Gastroesophageal sphincter (tissue), 4 donors: ENCODE measurements at regions not wholly inside any gene's neighbourhood (a gene's known extent, or its start where the extent isn't known, plus 50 kb on each side); places are given as distances from the start of the nearest gene placed in this dataset.

ENCODE experiments used
- ATAC-seq: fragments of 150-250 bp; one replicate; pipeline ENCODE4 v1.9.1; 2016; ENCODE audit warnings: mild to moderate bottlenecking, moderate library complexity
- H3K27ac ChIP-seq, 4 donors: fragments of 200-600 bp; sonication (generic) in 3 of 4; 1 replicate in 3 of 4; 2 replicates in 1 of 4; pipeline ENCODE4 v1.5.1; 2016 to 2019
- H3K27me3 ChIP-seq: fragments of 200-600 bp; sonication (generic); one replicate; pipeline ENCODE4 v1.5.1; 2019
- H3K36me3 ChIP-seq, 2 donors: fragments of 200-600 bp; sonication (generic); one replicate each; pipeline ENCODE4 v1.5.1; 2019; ENCODE audit warnings: control low read depth in 1 of 2
- H3K4me1 ChIP-seq, 3 donors: fragments of 200-600 bp; sonication (generic); 1 replicate in 2 of 3; 2 replicates in 1 of 3; pipeline ENCODE4 v1.5.1; 2016 to 2019; ENCODE audit warnings: control low read depth in 2 of 3
- H3K4me3 ChIP-seq, 2 donors: fragments of 200-600 bp; sonication (generic); one replicate each; pipeline ENCODE4 v1.5.1; 2019; ENCODE audit warnings: mild to moderate bottlenecking in 1 of 2, moderate library complexity in 1 of 2
- H3K9me3 ChIP-seq, 3 donors: fragments of 200-600 bp; sonication (generic); one replicate each; pipeline ENCODE4 v1.5.1; 2017 to 2019; ENCODE audit warnings: control low read depth in 2 of 3
- CTCF ChIP-seq, 4 experiments: fragments of 200-600 bp in 2 of 4; fragments of 450-650 bp in 2 of 4; sonication (generic) in 1 of 4; IDR thresholded peaks; one replicate each; pipeline ENCODE4 v1.5.1; 2017 to 2019; ENCODE audit warnings: antibody characterized with exemption in 4 of 4, mild to moderate bottlenecking in 2 of 4, moderate library complexity in 2 of 4
- EP300 ChIP-seq: sonication (generic); formaldehyde crosslinking; IDR thresholded peaks from one replicate; pipeline ENCODE4 v1.6.1; 2017; ENCODE audit warnings: antibody characterized with exemption, mild to moderate bottlenecking
- POLR2A ChIP-seq, 2 donors: fragments of 450-650 bp; IDR thresholded peaks; one replicate each; pipeline ENCODE4 v1.6.1; 2017; ENCODE audit warnings: antibody characterized with exemption in 2 of 2, mild to moderate bottlenecking in 2 of 2, moderate library complexity in 1 of 2
- POLR2AphosphoS5 ChIP-seq: sonication (generic); formaldehyde crosslinking; IDR thresholded peaks from one replicate; pipeline ENCODE4 v1.6.1; 2017; ENCODE audit warnings: antibody characterized with exemption
- WGBS, 2 donors: methylation state at CpG; one replicate each; pipeline ENCODE4 v1.1.5; 2018; ENCODE audit warnings: low coverage in 1 of 2; 5-methylcytosine and 5-hydroxymethylcytosine counted together

GRCh38 chr12:125773033-125773640 lies 707.9 kb downstream of the AACS start:
- WGBS, 2 donors, result 39 to 47% methylated on average over 7 to 8 of the region's 14 CpGs
- H3K27ac ChIP-seq, result no peak overlapping the region
- H3K36me3 ChIP-seq, result no peaks in the 10 kb centered on the region
- no peak overlapping the region for H3K4me3 ChIP-seq
- TF ChIP-seq CTCF (IDR thresholded peaks at IDR 0.05) (peak in 2 of 4 experiments; percentile 11 to 40), POLR2AphosphoS5 (no peak)
- no peaks in the 10 kb centered on the region for H3K27me3 ChIP-seq
- H3K4me1 ChIP-seq, result no peaks in the 10 kb centered on the region
- H3K9me3 ChIP-seq, result peaks cover 0 to 16% (median 0%) of the 10 kb centered on the region in 3 donors
- ATAC-seq, result no peak

GRCh38 chr12:125775507-125775906 lies 710.3 kb downstream of the AACS start:
- 82 to 90% methylated on average over 2 to 3 of the region's 3 CpGs for WGBS, 2 donors
- TF ChIP-seq EP300 (no peak), POLR2AphosphoS5 (no peak), POLR2A (IDR thresholded peaks at IDR 0.05) (no peak), CTCF (IDR thresholded peaks at IDR 0.05) (no peak)
- Histone ChIP-seq H3K27ac (no peak overlapping the region), H3K9me3 (peaks cover 0 to 16% (median 0%) of the 10 kb centered on the region in 3 donors), H3K27me3 (no peaks in the 10 kb centered on the region), H3K4me3 (no peak overlapping the region), H3K4me1 (no peaks in the 10 kb centered on the region), H3K36me3 (no peaks in the 10 kb centered on the region)
- no peak for ATAC-seq

GRCh38 chr12:125776212-125776611 lies 711.0 kb downstream of the AACS start:
- no peaks in the 10 kb centered on the region for H3K4me1 ChIP-seq
- no peaks in the 10 kb centered on the region for H3K36me3 ChIP-seq
- no peak for ATAC-seq
- WGBS, 2 donors, result 82 to 87% methylated on average over 2 to 3 of the region's 3 CpGs
- H3K27ac ChIP-seq, result no peak overlapping the region
- H3K4me3 ChIP-seq, result no peak overlapping the region
- H3K27me3 ChIP-seq, result no peaks in the 10 kb centered on the region
- H3K9me3 ChIP-seq, result peaks cover 0 to 16% (median 0%) of the 10 kb centered on the region in 3 donors
- TF ChIP-seq EP300 (no peak), POLR2AphosphoS5 (no peak), POLR2A (IDR thresholded peaks at IDR 0.05) (no peak), CTCF (IDR thresholded peaks at IDR 0.05) (no peak)

- Histone ChIP-seq H3K27ac (no peak overlapping the region), H3K9me3 (no peaks in the 10 kb centered on the region), H3K4me3 (no peak overlapping the region), H3K4me1 (no peaks in the 10 kb centered on the region), H3K36me3 (no peaks in the 10 kb centered on the region), H3K27me3 (no peaks in the 10 kb centered on the region)
- no peak for ATAC-seq
- WGBS, 2 donors, result 32 to 38% methylated on average over 2 of the region's 2 CpGs
- TF ChIP-seq POLR2AphosphoS5, result no peak
- TF ChIP-seq EP300, result no peak
- TF ChIP-seq POLR2A (IDR thresholded peaks at IDR 0.05), result no peak
- TF ChIP-seq CTCF (IDR thresholded peaks at IDR 0.05), result no peak
Measured at GRCh38 chr12:125786143-125786542, 720.9 kb downstream of the AACS start.

- no peak overlapping the region for H3K4me3 ChIP-seq
- H3K36me3 ChIP-seq, result no peaks in the 10 kb centered on the region
- TF ChIP-seq POLR2AphosphoS5 (no peak), POLR2A (IDR thresholded peaks at IDR 0.05) (no peak), CTCF (IDR thresholded peaks at IDR 0.05) (no peak), EP300 (no peak)
- no peaks in the 10 kb centered on the region for H3K4me1 ChIP-seq
- no peaks in the 10 kb centered on the region for H3K9me3 ChIP-seq
- ATAC-seq, result no peak
- WGBS, 2 donors, result 38 to 73% methylated on average over 3 of the region's 3 CpGs
- H3K27ac ChIP-seq, result no peak overlapping the region
- no peaks in the 10 kb centered on the region for H3K27me3 ChIP-seq
Measured at GRCh38 chr12:125794401-125794800, 729.2 kb downstream of the AACS start.
